ENCODE measurements at regions not wholly inside any gene's neighbourhood (a gene's known extent, or its start where the extent isn't known, plus 50 kb on each side); places are given as distances from the start of the nearest gene placed in this dataset.

DNA sequence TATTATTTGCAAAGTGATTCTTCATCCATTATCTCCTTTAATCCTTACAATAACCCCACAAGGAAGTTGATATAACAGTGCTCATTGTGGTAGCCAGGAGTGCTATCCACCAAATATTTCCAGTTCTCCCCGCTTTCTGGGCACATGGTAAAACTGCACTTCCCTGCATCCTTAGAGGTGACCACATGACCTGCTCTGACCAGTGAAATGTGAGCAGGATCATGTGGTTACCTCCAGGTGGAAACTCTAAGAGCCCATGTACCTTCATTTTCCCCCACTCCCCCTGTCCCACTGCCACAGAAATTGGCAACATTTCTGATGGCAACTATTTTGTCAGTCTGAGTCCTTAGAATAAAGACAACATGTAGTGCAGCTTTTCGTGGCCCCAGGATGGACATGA is 89.7 kb downstream of the MRPL46 start:
- TF ChIP-seq, protein P1, sequence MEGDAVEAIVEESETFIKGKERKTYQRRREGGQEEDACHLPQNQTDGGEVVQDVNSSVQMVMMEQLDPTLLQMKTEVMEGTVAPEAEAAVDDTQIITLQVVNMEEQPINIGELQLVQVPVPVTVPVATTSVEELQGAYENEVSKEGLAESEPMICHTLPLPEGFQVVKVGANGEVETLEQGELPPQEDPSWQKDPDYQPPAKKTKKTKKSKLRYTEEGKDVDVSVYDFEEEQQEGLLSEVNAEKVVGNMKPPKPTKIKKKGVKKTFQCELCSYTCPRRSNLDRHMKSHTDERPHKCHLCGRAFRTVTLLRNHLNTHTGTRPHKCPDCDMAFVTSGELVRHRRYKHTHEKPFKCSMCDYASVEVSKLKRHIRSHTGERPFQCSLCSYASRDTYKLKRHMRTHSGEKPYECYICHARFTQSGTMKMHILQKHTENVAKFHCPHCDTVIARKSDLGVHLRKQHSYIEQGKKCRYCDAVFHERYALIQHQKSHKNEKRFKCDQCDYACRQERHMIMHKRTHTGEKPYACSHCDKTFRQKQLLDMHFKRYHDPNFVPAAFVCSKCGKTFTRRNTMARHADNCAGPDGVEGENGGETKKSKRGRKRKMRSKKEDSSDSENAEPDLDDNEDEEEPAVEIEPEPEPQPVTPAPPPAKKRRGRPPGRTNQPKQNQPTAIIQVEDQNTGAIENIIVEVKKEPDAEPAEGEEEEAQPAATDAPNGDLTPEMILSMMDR (IDR thresholded peaks at IDR 0.05; ENCODE audit: unreplicated experiment in 3 of 3), result no peak
- Mint-ChIP-seq H3K27me3 (ENCODE audit: low read depth) (peaks cover 13% of the 10 kb centered on the region), H3K36me3 (ENCODE audit: low read depth) (no peaks in the 10 kb centered on the region), H3K9me3 (no peaks in the 10 kb centered on the region), H3K4me3 (no peak overlapping the region), H3K27ac (no peak overlapping the region), H3K4me1 (peaks cover 10% of the 10 kb centered on the region)

DNA sequence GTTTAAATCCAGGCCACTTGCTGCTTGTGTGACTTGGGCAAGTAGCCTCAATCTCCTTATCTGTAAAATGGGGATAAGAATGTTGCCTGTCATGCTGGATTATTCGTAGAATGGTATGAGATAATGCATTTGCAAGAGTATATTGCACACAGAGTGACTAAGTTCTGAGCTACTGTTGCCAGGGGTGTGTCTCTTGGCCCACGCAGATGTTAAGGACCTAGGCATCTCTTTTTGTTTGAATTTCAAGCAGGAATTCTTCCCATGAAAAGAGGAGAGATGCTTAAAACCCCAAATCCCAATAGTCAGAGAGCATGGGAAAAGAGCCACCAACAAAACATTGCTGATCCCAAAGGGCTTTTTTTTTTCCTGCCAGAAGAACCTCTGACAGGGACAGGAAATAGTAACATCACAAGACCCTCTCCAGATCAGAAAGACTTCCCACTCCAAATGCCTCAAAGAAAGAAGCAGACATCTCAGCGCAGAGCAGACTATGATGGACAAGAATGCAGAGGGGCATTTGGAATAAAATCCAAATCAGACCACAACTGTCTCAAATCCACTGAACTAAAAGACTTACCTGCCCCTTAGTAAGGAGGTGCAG is 90.5 kb downstream of the MRPL46 start:
- Mint-ChIP-seq H3K27ac (no peak overlapping the region), H3K36me3 (ENCODE audit: low read depth) (no peaks in the 10 kb centered on the region), H3K4me3 (no peak overlapping the region), H3K4me1 (peaks cover 10% of the 10 kb centered on the region), H3K9me3 (no peaks in the 10 kb centered on the region), H3K27me3 (ENCODE audit: low read depth) (peaks cover 15% of the 10 kb centered on the region)
- TF ChIP-seq, protein P1 (IDR thresholded peaks at IDR 0.05; ENCODE audit: unreplicated experiment in 3 of 3), result no peak

DNA sequence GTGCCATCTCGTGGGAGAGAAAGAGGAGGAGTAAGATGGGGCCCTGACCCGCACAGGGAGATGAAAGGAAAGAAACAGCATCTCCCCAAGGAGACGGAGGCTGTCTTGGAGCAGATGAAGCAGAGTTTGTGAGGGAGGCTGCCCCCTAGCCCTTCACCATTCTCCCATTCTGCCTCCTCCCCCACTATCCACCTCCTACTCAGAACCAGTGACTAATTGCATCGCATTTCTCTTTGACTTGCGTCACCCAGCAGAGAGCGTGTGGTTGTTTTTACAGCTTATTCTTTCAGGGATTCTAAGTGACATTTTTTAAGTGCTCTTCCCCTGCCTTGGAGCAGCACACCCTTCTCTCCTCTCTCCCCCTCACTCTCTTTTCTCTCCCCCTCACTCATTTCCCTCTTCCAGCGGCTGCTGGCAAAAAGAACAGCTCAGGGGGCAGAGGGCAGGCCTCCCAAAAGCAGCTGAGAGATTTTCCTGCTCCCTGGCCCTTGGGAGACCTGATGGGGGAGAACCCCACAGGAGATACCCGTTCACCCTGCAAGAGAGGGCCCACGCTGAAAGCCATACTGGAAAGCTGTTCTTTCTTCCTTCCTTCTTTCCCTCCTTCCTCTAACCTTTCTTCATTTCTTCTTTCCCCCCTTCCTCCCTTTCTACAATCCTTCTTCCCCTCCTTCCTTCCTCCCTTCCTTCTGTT is 91.8 kb downstream of the MRPL46 start:
- H3K27ac Mint-ChIP-seq, result peak overlapping the region; percentile 1 to 82 (median 38)
- TF ChIP-seq, protein P1 (IDR thresholded peaks at IDR 0.05; ENCODE audit: unreplicated experiment in 3 of 3), result no peak
- peaks cover 10% of the 10 kb centered on the region for H3K4me1 Mint-ChIP-seq
- H3K4me3 Mint-ChIP-seq, result peak overlapping the region in 2 of 3 experiments; percentile 8 to 12
- no peaks in the 10 kb centered on the region for H3K36me3 Mint-ChIP-seq (ENCODE audit: low read depth)
- H3K9me3 Mint-ChIP-seq, result no peaks in the 10 kb centered on the region
- H3K27me3 Mint-ChIP-seq (ENCODE audit: low read depth), result peaks cover 21% of the 10 kb centered on the region

DNA sequence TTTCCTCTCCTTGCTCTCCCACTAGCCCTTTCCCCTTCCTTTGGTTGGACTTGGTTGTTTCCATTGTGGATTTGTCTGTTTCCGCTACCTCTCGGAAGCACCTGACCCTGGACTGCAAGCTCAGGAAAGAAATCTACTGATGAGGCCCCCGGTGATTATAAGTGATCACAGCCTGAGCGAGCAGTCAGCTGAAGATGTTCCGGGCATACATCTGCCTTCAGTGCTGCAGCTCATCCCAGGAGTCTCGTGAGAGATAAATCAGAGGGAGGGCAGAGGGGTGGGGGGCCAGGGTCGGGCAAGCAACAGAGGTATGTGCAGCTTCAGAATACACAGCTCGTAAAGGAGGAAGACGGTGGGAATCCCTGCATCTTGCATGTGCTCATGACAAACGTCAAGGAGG is 102.1 kb downstream of the MRPL46 start:
- no peak overlapping the region for H3K4me3 Mint-ChIP-seq
- TF ChIP-seq, protein P1 (IDR thresholded peaks at IDR 0.05; ENCODE audit: unreplicated experiment in 3 of 3), result no peak
- no peaks in the 10 kb centered on the region for H3K4me1 Mint-ChIP-seq
- H3K9me3 Mint-ChIP-seq, result peaks cover 2% of the 10 kb centered on the region
- no peaks in the 10 kb centered on the region for H3K36me3 Mint-ChIP-seq (ENCODE audit: low read depth)
- H3K27me3 Mint-ChIP-seq (ENCODE audit: low read depth), result peaks cover 34% of the 10 kb centered on the region
- no peak overlapping the region for H3K27ac Mint-ChIP-seq

DNA sequence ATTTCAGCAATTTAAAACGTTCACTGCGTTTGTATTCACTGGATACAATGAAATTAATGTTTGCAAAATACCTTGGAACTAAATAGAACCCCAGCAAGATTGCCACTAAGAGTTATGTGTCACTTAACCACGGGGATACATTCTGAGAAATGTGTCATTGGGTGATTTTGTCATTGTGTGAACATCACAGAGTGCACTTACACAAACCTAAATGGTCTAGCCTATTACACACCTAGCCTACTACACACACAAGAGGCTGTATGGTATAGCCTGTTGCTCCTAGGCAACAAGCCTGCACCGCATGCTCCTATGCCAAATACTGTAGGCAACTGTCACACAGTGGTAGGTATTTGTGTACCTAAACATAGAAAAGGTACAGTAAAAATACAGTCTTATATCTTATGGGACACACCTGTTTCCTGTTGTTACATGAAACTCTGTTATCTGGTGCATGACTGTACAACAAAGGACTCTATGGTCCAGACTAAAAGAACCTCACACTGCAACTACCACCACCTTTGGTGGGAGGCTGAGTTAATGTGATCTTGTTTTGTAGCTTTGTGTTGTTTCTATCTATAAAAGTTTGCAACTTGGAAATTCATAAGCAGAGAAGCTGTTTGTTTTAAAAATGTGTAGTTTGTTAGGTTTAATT is 92.2 kb upstream of the NTRK3 start:
- peaks cover 26% of the 10 kb centered on the region for H3K27me3 Mint-ChIP-seq (ENCODE audit: low read depth)
- H3K9me3 Mint-ChIP-seq, result peaks cover 12% of the 10 kb centered on the region
- TF ChIP-seq, protein P1 (IDR thresholded peaks at IDR 0.05; ENCODE audit: unreplicated experiment in 3 of 3), result no peak
- H3K4me3 Mint-ChIP-seq, result no peak overlapping the region
- H3K4me1 Mint-ChIP-seq, result no peaks in the 10 kb centered on the region
- H3K36me3 Mint-ChIP-seq (ENCODE audit: low read depth), result no peaks in the 10 kb centered on the region
- H3K27ac Mint-ChIP-seq, result no peak overlapping the region

All from nephron (organoid).